Fibroblast of the aortic adventitia (primary cell): ENCODE measurements at regions not wholly inside any gene's neighbourhood (a gene's known extent, or its start where the extent isn't known, plus 50 kb on each side); places are given as distances from the start of the nearest gene placed in this dataset.

Experiments
- DNase-seq: peaks from one replicate; pipeline ENCODE4 v3.0.0-alpha.2; 2010; ENCODE audit warnings: low read depth
- H3K4me3 ChIP-seq: 2 replicates; pipeline ENCODE4 v1.5.1; 2011; ENCODE audit warnings: low read depth, mild to moderate bottlenecking, control low read depth, low read length, moderate library complexity
- TF ChIP-seq, protein P1 (sequence below): IDR thresholded peaks from 2 replicates; pipeline ENCODE4 v1.5.1; 2011; ENCODE audit warnings: mild to moderate bottlenecking, low read length, control low read depth, inconsistent platforms; ENCODE audit not compliant: insufficient read depth

DNA sequence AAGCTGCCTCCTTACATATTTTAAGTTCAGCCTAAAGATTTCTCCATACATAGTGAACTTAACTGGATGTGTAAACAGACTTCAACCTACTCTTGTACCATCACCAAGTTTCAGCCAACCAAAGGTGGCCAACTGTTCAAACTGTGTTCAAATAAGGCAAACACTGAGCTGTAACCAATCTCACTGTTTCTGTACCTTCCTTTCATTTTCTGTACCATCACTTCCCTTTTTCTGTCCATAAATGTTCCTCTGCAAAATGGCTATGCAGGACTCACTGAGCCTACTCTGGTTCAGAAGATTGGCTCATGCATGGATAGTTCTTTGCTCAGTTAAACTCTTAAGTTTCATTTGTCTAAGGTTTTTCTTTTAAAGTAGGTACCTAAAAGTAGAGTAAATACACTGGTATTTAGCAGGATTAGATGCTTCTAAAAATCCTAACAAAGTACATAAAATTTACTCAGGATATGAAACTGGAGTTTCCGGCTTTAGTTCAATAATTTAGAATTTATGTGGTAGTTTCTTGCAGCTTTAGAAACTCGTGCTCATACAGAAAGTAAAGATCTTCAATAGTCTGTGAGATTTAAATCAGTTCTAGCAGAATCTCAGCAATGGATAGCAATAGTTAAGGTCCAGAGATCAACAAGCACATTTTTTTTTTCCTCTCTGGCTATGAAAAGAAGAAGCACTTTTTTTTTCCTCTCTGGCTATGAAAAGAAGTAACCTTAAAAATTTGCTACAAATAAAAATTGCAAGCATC is 282.0 kb upstream of the PPFIA2 start:
- no peak for DNase-seq
- no peak overlapping the region for H3K4me3 ChIP-seq
- TF ChIP-seq, protein P1, sequence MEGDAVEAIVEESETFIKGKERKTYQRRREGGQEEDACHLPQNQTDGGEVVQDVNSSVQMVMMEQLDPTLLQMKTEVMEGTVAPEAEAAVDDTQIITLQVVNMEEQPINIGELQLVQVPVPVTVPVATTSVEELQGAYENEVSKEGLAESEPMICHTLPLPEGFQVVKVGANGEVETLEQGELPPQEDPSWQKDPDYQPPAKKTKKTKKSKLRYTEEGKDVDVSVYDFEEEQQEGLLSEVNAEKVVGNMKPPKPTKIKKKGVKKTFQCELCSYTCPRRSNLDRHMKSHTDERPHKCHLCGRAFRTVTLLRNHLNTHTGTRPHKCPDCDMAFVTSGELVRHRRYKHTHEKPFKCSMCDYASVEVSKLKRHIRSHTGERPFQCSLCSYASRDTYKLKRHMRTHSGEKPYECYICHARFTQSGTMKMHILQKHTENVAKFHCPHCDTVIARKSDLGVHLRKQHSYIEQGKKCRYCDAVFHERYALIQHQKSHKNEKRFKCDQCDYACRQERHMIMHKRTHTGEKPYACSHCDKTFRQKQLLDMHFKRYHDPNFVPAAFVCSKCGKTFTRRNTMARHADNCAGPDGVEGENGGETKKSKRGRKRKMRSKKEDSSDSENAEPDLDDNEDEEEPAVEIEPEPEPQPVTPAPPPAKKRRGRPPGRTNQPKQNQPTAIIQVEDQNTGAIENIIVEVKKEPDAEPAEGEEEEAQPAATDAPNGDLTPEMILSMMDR = no peak

DNA sequence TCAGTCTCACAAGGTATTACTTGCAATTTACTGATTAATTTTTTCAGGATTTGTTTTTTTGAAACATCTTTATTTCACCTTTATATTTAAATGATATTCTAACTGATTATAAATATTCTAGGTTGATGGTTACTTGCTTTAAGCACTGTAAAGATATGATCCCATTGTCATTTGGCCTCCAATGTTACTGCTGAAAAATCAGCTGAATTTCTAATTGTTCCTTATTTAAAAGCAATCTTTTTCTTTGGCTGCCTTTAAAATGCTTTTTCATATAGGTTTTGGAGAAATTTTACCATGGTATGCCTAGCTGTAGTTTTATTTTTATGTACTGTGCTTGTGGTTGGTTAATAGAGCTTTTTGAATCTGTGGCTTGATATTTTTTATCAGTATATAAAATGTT is 275.6 kb upstream of the PPFIA2 start:
- DNase-seq = no peak
- TF ChIP-seq, protein P1 = no peak
- H3K4me3 ChIP-seq = no peak overlapping the region

DNA sequence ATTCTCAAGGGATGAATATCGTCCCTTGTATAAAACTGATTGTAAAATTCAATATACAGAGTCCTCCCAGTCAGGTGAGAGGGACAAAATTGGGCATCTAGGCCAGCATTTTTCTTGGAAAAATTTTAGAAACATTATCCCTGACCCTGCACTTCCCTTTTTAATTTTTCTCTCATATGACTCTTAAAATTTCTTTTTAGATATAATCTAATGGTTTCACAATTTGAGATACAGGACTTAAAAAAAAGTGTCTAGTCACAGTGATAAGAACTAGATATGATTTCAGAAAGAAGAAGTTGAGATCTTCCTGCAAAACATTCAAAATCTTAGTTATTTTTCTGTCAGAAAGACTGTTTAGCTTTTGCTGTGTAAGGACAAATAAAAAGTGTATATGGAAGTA is 270.8 kb upstream of the PPFIA2 start:
- no peak for DNase-seq
- TF ChIP-seq, protein P1 = no peak
- no peak overlapping the region for H3K4me3 ChIP-seq

DNA sequence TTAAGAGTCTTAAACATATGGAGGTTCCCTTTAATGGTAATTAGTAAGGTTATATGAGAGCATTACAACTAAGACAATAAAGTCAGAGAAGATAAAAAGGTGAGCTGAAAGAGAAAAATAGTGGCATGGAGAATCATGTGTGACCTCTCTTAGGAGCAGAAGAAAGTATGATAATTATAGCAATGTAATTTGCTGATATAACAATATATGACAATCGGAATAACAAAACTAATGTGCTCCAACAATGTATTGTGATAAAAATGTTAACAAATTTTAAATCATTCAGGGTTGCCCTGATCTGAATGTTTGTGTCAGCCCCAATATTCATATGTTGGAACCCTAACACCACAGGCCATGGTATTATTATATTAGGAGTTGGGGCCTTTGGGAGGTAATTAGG is 269.6 kb upstream of the PPFIA2 start:
- TF ChIP-seq, protein P1 = no peak
- H3K4me3 ChIP-seq = no peak overlapping the region
- no peak for DNase-seq

DNA sequence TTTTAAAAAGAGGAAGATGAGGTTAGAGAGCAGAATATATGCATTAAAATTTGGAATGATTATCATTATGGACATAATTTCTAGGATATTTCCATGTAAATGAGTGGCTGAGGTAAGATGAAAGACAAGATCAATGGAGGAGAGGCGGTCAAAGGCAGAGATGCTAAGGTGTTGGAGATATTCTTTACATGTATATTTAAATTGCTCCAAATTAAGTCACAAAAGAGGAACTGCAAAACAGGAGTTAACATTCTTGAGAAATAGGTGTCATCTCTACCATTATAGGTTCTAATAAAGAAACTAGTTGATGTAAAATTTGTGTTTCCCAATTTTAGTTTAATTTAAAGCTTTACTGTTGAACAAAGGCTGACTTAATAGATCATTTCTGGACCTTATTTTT is 268.5 kb upstream of the PPFIA2 start:
- TF ChIP-seq, protein P1 = no peak
- H3K4me3 ChIP-seq = no peak overlapping the region
- no peak for DNase-seq

DNA sequence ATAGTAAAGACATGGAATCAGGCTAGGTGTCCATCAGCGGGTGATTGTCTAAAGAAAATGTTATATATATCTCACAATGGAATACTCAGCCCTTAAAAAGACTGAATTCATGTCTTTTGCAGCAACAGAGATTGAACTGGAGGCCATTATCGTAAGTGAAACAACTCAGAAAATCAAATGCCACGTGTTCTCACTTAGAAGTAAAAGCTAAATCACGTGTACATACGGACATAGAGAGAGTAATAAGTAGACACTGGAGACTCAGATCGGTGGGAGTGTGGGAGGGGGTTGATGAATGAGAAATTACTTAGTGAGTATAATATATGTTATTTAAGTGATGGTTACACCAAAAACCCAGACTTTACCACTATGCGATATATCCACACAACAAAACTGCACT is 266.3 kb upstream of the PPFIA2 start:
- DNase-seq = no peak
- TF ChIP-seq, protein P1 = no peak
- no peak overlapping the region for H3K4me3 ChIP-seq

DNA sequence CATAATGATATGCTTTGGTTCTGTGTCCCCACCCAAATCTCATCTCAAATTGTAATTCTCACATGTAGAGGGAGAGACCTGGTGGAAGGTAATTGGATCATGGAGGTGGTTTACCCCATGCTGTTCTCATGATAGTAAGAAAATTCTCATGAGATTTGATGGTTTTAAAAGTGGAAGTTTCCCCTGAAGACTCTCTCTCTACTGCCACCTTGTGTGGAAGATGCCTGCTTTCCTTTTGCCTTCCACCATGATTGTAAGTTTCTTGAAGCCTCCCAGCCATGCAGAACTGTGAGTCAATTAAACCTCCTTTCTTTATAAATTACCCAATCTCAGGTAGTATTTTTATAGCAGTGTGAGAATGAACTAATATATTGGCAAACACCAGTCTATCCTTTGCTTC is 260.4 kb upstream of the PPFIA2 start:
- peak; percentile 24 for DNase-seq
- TF ChIP-seq, protein P1 = peak; percentile 49
- H3K4me3 ChIP-seq = no peak overlapping the region
